OCI-LY7 (cell line): ENCODE measurements at regions not wholly inside any gene's neighbourhood (a gene's known extent, or its start where the extent isn't known, plus 50 kb on each side); places are given as distances from the start of the nearest gene placed in this dataset.

ENCODE experiments used
- BruUV-seq: library from RNA; stranded (reverse); fragments of 400-500 nt; replicated peaks from 2 replicates; lab custom pipeline; 2021; lab: Mats Ljungman, UMichigan
- CTCF ChIA-PET: fragments of 300-600 bp; sonication (Branson Sonifier 250); formaldehyde crosslinking; loops from one replicate; lab custom pipeline; 2022; ENCODE audit warnings: antibody characterized with exemption; ENCODE audit not compliant: unreplicated experiment; lab: Charles Lee
- POLR2A ChIA-PET: fragments of 300-600 bp; sonication (Branson Sonifier 250); formaldehyde crosslinking; loops from one replicate; lab custom pipeline; 2022; ENCODE audit warnings: antibody characterized with exemption; lab: Charles Lee
- DNase-seq: peaks from one replicate; pipeline ENCODE4 v3.0.0-alpha.2; 2015; ENCODE audit warnings: low spot score
- H2AFZ ChIP-seq: fragments of 200-600 bp; sonication (generic), shearing (Covaris generic); 2 replicates; pipeline ENCODE4 v1.6.1; 2014; ENCODE audit warnings: mild to moderate bottlenecking, antibody characterized with exemption, low read length, moderate library complexity
- H3K27ac ChIP-seq: fragments of 200-600 bp; sonication (generic); 2 replicates; pipeline ENCODE4 v1.5.1; 2014; ENCODE audit warnings: mixed run types, low read depth, mild to moderate bottlenecking, moderate library complexity, low read length, inconsistent platforms; ENCODE audit not compliant: poor library complexity, severe bottlenecking
- H3K36me3 ChIP-seq: fragments of 200-600 bp; sonication (generic); 2 replicates; pipeline ENCODE4 v1.6.1; 2014; ENCODE audit warnings: mild to moderate bottlenecking, antibody characterized with exemption, low read length, moderate library complexity, mixed read lengths; ENCODE audit not compliant: insufficient read depth
- H3K4me1 ChIP-seq: fragments of 200-600 bp; sonication (generic); 2 replicates; pipeline ENCODE4 v1.5.1; 2014; ENCODE audit warnings: mild to moderate bottlenecking, low read length; ENCODE audit not compliant: insufficient read depth, poor library complexity, severe bottlenecking
- H3K4me2 ChIP-seq: fragments of 200-600 bp; sonication (generic); 2 replicates; pipeline ENCODE4 v1.6.1; 2014; ENCODE audit warnings: mild to moderate bottlenecking, low read length
- H3K4me3 ChIP-seq: fragments of 200-600 bp; sonication (generic); 2 replicates; pipeline ENCODE4 v1.5.1; 2014; ENCODE audit warnings: mild to moderate bottlenecking, low read depth, low read length; ENCODE audit not compliant: poor library complexity, severe bottlenecking
- H3K79me2 ChIP-seq: fragments of 200-600 bp; sonication (generic); 2 replicates; pipeline ENCODE4 v1.6.1; 2016; ENCODE audit warnings: low read depth, mild to moderate bottlenecking, low read length, moderate library complexity, mixed read lengths; ENCODE audit not compliant: insufficient read depth
- H3K9me2 ChIP-seq: fragments of 200-600 bp; sonication (generic); 2 replicates; pipeline ENCODE4 v1.6.1; 2016; ENCODE audit warnings: mild to moderate bottlenecking, low read length, mixed read lengths; ENCODE audit not compliant: insufficient read depth
- H3K9me3 ChIP-seq: fragments of 200-600 bp; sonication (generic); 2 replicates; pipeline ENCODE4 v1.6.1; 2014; ENCODE audit warnings: mild to moderate bottlenecking, mixed run types, low read length, mixed read lengths
- H4K20me1 ChIP-seq: fragments of 200-600 bp; sonication (generic); 2 replicates; pipeline ENCODE4 v1.6.1; 2014; ENCODE audit warnings: mild to moderate bottlenecking, antibody characterized with exemption, low read length, moderate library complexity, mixed read lengths; ENCODE audit not compliant: insufficient read depth
- EZH2phosphoT487 ChIP-seq: fragments of 200-600 bp; sonication (generic); IDR thresholded peaks from 2 replicates; pipeline ENCODE4 v1.6.1; 2018; ENCODE audit warnings: low read depth, borderline replicate concordance, mild to moderate bottlenecking, mixed run types, antibody characterized with exemption, low read length, moderate library complexity, mixed read lengths
- intact Hi-C: fragments of 100-400 bp; cut with micrococcal nuclease; formaldehyde crosslinking; loops from one replicate; pipeline ENCODE4 v1.10.0; 2022; ENCODE audit not compliant: unreplicated experiment
- TF ChIP-seq, protein P1 (sequence below): fragments of 200-600 bp; sonication (generic); conservative IDR thresholded peaks from 2 replicates; pipeline ENCODE4 v1.5.1; 2014; ENCODE audit warnings: mild to moderate bottlenecking, antibody characterized with exemption, low read length, moderate library complexity, mixed read lengths

DNA sequence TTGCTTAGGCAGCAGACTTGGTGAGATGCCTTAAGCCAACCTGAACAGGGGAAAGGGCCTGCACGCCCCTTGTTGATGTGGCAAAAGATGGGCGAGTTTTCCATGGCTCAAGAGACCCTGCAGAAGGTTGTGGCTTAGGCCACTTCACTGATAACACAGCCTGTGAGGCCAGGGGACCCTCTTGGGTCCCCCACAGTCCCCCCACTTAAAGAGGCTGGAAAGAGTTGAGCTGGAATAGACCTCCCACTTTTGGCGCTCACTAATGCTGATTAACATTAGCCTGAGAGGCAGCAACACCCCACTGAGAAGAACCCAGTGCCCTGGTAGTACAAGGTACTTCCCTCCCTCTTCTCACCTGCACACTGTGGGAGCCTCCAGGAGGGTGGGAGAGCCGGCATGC, 107.5 kb downstream of the TRIM29 start:
- H3K4me2 ChIP-seq: no peak overlapping the region
- intact Hi-C loops: no loop called here
- no peak for TF ChIP-seq EZH2phosphoT487
- TF ChIP-seq, protein P1, sequence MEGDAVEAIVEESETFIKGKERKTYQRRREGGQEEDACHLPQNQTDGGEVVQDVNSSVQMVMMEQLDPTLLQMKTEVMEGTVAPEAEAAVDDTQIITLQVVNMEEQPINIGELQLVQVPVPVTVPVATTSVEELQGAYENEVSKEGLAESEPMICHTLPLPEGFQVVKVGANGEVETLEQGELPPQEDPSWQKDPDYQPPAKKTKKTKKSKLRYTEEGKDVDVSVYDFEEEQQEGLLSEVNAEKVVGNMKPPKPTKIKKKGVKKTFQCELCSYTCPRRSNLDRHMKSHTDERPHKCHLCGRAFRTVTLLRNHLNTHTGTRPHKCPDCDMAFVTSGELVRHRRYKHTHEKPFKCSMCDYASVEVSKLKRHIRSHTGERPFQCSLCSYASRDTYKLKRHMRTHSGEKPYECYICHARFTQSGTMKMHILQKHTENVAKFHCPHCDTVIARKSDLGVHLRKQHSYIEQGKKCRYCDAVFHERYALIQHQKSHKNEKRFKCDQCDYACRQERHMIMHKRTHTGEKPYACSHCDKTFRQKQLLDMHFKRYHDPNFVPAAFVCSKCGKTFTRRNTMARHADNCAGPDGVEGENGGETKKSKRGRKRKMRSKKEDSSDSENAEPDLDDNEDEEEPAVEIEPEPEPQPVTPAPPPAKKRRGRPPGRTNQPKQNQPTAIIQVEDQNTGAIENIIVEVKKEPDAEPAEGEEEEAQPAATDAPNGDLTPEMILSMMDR: no peak
- H3K27ac ChIP-seq: no peak overlapping the region
- H3K36me3 ChIP-seq: no peaks in the 10 kb centered on the region
- DNase-seq: no peak
- H3K9me3 ChIP-seq: no peaks in the 10 kb centered on the region
- H3K4me3 ChIP-seq: no peak overlapping the region
- no peaks in the 10 kb centered on the region for H3K79me2 ChIP-seq
- CTCF ChIA-PET: no interaction called here
- no peak overlapping the region for H2AFZ ChIP-seq
- no peaks in the 10 kb centered on the region for H3K9me2 ChIP-seq
- BruUV-seq: no TSS peak
- H3K4me1 ChIP-seq: no peaks in the 10 kb centered on the region
- POLR2A ChIA-PET: no interaction called here
- H4K20me1 ChIP-seq: no peaks in the 10 kb centered on the region

DNA sequence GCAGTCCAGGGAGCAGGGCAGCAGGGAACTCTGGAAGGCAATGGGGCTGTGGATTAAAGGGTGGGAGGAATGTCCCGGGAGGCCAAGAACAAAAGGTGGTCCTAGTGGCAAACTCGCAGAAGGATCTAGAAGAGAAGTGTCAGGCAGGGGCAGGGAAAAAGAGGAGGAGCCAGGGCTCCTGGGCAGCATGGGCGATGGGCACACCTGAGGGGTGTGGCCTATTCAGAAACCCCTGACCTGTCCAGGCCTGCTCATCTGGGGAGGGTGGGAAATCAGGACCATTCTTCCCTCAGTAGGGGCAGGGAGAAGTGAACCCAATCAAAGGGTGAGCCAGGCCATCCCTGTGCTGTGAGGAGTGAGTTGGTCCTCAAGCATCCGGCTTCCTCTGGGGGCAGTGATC, 108.6 kb downstream of the TRIM29 start:
- Histone ChIP-seq H2AFZ (no peak overlapping the region), H3K79me2 (no peaks in the 10 kb centered on the region), H3K4me1 (no peaks in the 10 kb centered on the region), H3K4me2 (no peak overlapping the region), H3K36me3 (no peaks in the 10 kb centered on the region), H3K9me3 (no peaks in the 10 kb centered on the region), H4K20me1 (no peaks in the 10 kb centered on the region), H3K4me3 (no peak overlapping the region), H3K27ac (no peak overlapping the region), H3K9me2 (no peaks in the 10 kb centered on the region)
- intact Hi-C loops: no loop called here
- no TSS peak for BruUV-seq
- ChIA-PET POLR2A (no interaction called here), CTCF (no interaction called here)
- no peak for TF ChIP-seq EZH2phosphoT487
- TF ChIP-seq, protein P1: no peak
- no peak for DNase-seq

DNA sequence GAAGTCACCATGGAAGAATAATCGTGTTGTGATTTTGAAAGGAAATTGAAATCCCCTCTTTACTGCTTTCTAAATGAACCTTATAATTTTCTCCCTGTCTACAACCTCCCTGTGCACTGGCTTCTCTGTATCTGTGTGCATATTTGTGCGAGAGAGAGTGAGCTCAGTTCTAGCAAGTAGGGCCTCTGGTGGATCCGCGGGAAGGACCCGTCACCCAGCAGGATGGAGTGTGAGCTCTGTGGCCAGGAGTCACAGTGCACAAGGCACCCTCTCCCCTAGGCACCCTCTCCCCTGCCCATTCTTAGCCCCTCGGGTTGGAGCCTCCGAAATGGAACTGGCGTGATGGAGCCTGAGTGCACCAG, 109.0 kb downstream of the TRIM29 start:
- intact Hi-C loops: no loop called here
- BruUV-seq: no TSS peak
- no peak for DNase-seq

More for the DNA sequence above, 109.0 kb downstream of the TRIM29 start:
- Histone ChIP-seq H3K27ac (no peak overlapping the region), H3K4me3 (no peak overlapping the region), H3K79me2 (no peaks in the 10 kb centered on the region), H3K4me1 (no peaks in the 10 kb centered on the region), H3K9me3 (no peaks in the 10 kb centered on the region), H3K36me3 (no peaks in the 10 kb centered on the region), H4K20me1 (no peaks in the 10 kb centered on the region), H3K9me2 (no peaks in the 10 kb centered on the region), H3K4me2 (no peak overlapping the region), H2AFZ (no peak overlapping the region)
- no peak for TF ChIP-seq EZH2phosphoT487
- TF ChIP-seq, protein P1: no peak
- ChIA-PET CTCF (no interaction called here), POLR2A (no interaction called here)
